ENCODE measurements at regions not wholly inside any gene's neighbourhood (a gene's known extent, or its start where the extent isn't known, plus 50 kb on each side); places are given as distances from the start of the nearest gene placed in this dataset.

- no peak for DNase-seq
- no peaks in the 10 kb centered on the region for H3K9me3 ChIP-seq (ENCODE audit: control insufficient read depth, low read length, poor library complexity, severe bottlenecking)
- Mint-ChIP-seq H3K4me1 (peaks cover 2% of the 10 kb centered on the region), H3K27ac (no peak overlapping the region), H3K27me3 (peaks cover 31% of the 10 kb centered on the region), H3K4me3 (no peak overlapping the region), H3K36me3 (ENCODE audit: low read depth) (no peaks in the 10 kb centered on the region)
- ATAC-seq = no peak
These were observed 73.9 kb downstream of the LSM3 start for GRCh38 chr3:14252321-14253021.

DNA sequence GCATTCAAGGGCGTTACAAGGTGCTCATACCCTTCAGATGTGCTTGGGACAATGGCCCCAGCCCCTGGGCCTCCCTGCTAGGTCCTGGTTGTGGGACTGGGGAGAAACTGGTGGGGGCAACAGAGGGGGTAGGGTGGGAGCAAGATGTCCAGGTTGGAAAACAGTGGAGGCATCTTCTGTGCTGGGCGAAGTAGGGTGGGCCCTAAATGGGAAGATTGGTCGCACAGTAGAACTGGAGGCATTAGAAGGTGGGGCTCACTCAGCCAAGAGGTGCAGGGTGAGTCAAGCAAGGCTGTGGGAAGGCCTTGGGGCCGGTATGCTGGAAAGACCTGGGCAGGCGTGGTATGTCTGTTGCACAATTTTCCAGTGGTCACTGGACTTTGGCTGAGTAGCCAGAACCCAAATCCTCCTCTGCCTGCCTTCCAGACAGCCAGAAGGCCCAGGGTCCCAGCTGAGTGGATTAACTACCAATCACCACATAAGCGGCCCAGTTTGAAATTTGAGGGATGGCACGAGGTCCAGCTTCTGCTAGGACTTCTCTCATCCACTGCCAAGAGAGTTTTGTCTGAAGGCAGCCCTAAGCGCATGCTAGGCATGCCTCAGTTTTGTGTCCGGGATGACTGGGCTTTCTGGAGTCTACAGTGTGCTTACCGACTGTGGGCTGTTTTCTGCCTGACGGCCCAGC lies 74.5 kb downstream of the LSM3 start:
- DNase-seq = no peak
- Mint-ChIP-seq H3K27ac (no peak overlapping the region), H3K4me3 (no peak overlapping the region), H3K4me1 (peaks cover 2% of the 10 kb centered on the region), H3K27me3 (peaks cover 26% of the 10 kb centered on the region), H3K36me3 (ENCODE audit: low read depth) (no peaks in the 10 kb centered on the region)
- ATAC-seq = no peak
- no peaks in the 10 kb centered on the region for H3K9me3 ChIP-seq (ENCODE audit: control insufficient read depth, low read length, poor library complexity, severe bottlenecking)

GRCh38 chr3:14253707-14254382 lies 75.2 kb downstream of the LSM3 start:
- Mint-ChIP-seq H3K36me3 (ENCODE audit: low read depth) (no peaks in the 10 kb centered on the region), H3K4me1 (peaks cover 2% of the 10 kb centered on the region), H3K27ac (no peak overlapping the region), H3K27me3 (peaks cover 23% of the 10 kb centered on the region), H3K4me3 (no peak overlapping the region)
- no peak for ATAC-seq
- no peaks in the 10 kb centered on the region for H3K9me3 ChIP-seq (ENCODE audit: control insufficient read depth, low read length, poor library complexity, severe bottlenecking)
- DNase-seq = no peak

- Mint-ChIP-seq H3K4me3 (no peak overlapping the region), H3K27me3 (peaks cover 21% of the 10 kb centered on the region), H3K27ac (no peak overlapping the region), H3K4me1 (peaks cover 2% of the 10 kb centered on the region), H3K36me3 (ENCODE audit: low read depth) (no peaks in the 10 kb centered on the region)
- ATAC-seq (no peak), DNase-seq (no peak)
- H3K9me3 ChIP-seq (ENCODE audit: control insufficient read depth, low read length, poor library complexity, severe bottlenecking) = no peaks in the 10 kb centered on the region
These were observed 76.4 kb downstream of the LSM3 start for GRCh38 chr3:14254812-14255702.

DNA sequence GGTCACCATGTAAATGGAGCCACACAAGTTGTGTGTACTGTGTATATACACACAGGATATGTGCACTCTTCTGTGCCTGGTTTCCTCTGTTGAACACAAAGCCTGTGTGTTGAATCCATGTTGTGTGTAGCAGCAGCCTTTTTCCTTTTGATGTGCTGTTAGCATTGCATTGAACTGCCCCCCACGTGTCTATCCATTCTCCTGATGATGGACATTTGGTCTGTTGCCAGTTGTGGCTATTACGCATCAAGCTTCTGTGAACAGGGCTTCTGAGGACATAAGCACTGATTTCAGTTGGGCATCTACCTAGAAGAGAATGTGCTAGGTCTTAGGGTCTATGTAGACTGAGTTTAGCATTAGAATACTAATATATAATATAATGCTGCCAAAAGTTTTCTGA lies 77.4 kb downstream of the LSM3 start:
- no peak for ATAC-seq
- peaks cover 28% of the 10 kb centered on the region for H3K27me3 Mint-ChIP-seq
- peaks cover 4% of the 10 kb centered on the region for H3K4me1 Mint-ChIP-seq
- DNase-seq = no peak
- no peak overlapping the region for H3K4me3 Mint-ChIP-seq
- H3K9me3 ChIP-seq (ENCODE audit: control insufficient read depth, low read length, poor library complexity, severe bottlenecking) = no peaks in the 10 kb centered on the region
- no peaks in the 10 kb centered on the region for H3K36me3 Mint-ChIP-seq (ENCODE audit: low read depth)
- no peak overlapping the region for H3K27ac Mint-ChIP-seq

DNA sequence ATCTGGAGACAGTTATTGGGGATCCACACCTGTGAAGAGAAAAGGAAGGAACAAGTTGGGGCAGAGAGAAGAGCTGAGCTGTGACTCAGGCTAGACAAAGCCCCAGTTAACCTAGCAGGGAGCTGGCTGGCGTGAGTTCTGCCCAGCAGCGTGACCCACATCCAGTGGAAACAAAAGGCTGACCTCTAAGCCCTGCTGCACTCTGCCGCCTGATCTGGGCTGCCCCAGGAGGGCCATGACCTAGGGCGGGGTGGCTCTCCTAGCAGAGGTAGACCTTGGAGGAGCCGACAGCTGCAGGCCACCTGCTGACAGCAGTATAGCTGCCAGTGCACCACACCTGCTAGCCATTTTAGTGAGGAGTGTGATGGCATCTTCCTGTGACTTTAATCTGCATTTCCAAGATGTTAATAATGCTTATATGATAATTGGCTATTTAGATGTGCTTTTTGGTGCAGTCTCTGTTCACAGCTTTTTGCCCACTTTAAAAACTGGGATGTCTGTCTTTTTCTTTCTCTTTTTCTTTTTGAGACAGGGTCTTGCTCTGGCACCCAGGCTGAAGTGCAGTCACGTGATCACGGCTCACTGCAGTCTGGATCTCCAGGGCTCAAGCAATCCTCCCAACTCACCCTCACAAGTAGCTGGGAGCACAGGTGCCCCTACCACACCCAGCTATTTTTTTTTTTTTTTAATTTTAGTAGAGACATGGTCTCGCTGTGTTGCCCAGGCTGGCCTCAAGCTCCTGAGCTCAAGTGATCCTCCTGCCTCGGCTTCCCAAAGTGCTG lies 78.1 kb downstream of the LSM3 start:
- DNase-seq (no peak), ATAC-seq (no peak)
- no peaks in the 10 kb centered on the region for H3K9me3 ChIP-seq (ENCODE audit: control insufficient read depth, low read length, poor library complexity, severe bottlenecking)
- Mint-ChIP-seq H3K27me3 (peaks cover 28% of the 10 kb centered on the region), H3K4me1 (peaks cover 6% of the 10 kb centered on the region), H3K27ac (no peak overlapping the region), H3K4me3 (no peak overlapping the region), H3K36me3 (ENCODE audit: low read depth) (no peaks in the 10 kb centered on the region)

- no peak for ATAC-seq
- Mint-ChIP-seq H3K27me3 (peaks cover 24% of the 10 kb centered on the region), H3K4me1 (peaks cover 6% of the 10 kb centered on the region), H3K36me3 (ENCODE audit: low read depth) (peaks cover 2% of the 10 kb centered on the region), H3K4me3 (no peak overlapping the region), H3K27ac (no peak overlapping the region)
- no peak for DNase-seq
- no peaks in the 10 kb centered on the region for H3K9me3 ChIP-seq (ENCODE audit: control insufficient read depth, low read length, poor library complexity, severe bottlenecking)
These were observed 80.6 kb downstream of the LSM3 start for GRCh38 chr3:14258906-14259904.

- DNase-seq (no peak), ATAC-seq (no peak)
- H3K4me1 Mint-ChIP-seq = peaks cover 5% of the 10 kb centered on the region
- no peak overlapping the region for H3K27ac Mint-ChIP-seq
- no peaks in the 10 kb centered on the region for H3K9me3 ChIP-seq (ENCODE audit: control insufficient read depth, low read length, poor library complexity, severe bottlenecking)
- peaks cover 2% of the 10 kb centered on the region for H3K36me3 Mint-ChIP-seq (ENCODE audit: low read depth)
- no peak overlapping the region for H3K4me3 Mint-ChIP-seq
- peaks cover 20% of the 10 kb centered on the region for H3K27me3 Mint-ChIP-seq
These were observed 81.8 kb downstream of the LSM3 start for GRCh38 chr3:14260463-14260862.

GRCh38 chr3:14261229-14261628 lies 82.6 kb downstream of the LSM3 start:
- peak; percentile 55 to 69 (median 61) for DNase-seq
- H3K4me3 Mint-ChIP-seq = no peak overlapping the region
- ATAC-seq = peak; percentile 72
- peaks cover 25% of the 10 kb centered on the region for H3K27me3 Mint-ChIP-seq
- peaks cover 5% of the 10 kb centered on the region for H3K4me1 Mint-ChIP-seq
- H3K9me3 ChIP-seq (ENCODE audit: control insufficient read depth, low read length, poor library complexity, severe bottlenecking) = no peaks in the 10 kb centered on the region
- H3K36me3 Mint-ChIP-seq (ENCODE audit: low read depth) = peaks cover 2% of the 10 kb centered on the region
- H3K27ac Mint-ChIP-seq = peak overlapping the region; percentile 56

DNA sequence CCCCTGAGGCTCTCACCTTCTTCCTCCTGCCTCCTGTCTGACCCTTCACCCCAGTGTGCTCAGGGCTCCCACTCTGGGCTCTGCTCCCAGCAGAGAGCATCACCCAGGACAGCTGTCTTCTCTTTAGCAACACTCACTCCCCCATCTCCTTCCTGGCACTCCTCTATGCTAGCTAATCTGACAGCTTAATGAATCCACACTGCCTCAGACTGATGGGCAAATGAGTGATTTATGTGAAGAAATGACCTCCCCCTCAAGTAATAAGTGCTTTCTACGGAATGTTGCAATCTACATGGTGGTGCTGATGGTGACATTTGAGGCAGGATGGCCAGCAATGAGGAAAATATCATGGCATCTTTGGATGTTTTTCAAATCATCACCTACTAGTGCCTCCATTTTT lies 83.6 kb downstream of the LSM3 start:
- peaks cover 2% of the 10 kb centered on the region for H3K36me3 Mint-ChIP-seq (ENCODE audit: low read depth)
- H3K9me3 ChIP-seq (ENCODE audit: control insufficient read depth, low read length, poor library complexity, severe bottlenecking) = no peaks in the 10 kb centered on the region
- DNase-seq (no peak), ATAC-seq (no peak)
- H3K4me3 Mint-ChIP-seq = no peak overlapping the region
- H3K4me1 Mint-ChIP-seq = peaks cover 5% of the 10 kb centered on the region
- no peak overlapping the region for H3K27ac Mint-ChIP-seq
- H3K27me3 Mint-ChIP-seq = peaks cover 25% of the 10 kb centered on the region

GRCh38 chr3:14262867-14263266 lies 84.2 kb downstream of the LSM3 start:
- Mint-ChIP-seq H3K4me3 (no peak overlapping the region), H3K27ac (no peak overlapping the region), H3K4me1 (peaks cover 5% of the 10 kb centered on the region), H3K36me3 (ENCODE audit: low read depth) (peaks cover 2% of the 10 kb centered on the region), H3K27me3 (peaks cover 31% of the 10 kb centered on the region)
- DNase-seq (no peak), ATAC-seq (no peak)
- no peaks in the 10 kb centered on the region for H3K9me3 ChIP-seq (ENCODE audit: control insufficient read depth, low read length, poor library complexity, severe bottlenecking)
